Left renal cortex interstitium (tissue), 4 donors: ENCODE measurements at regions not wholly inside any gene's neighbourhood (a gene's known extent, or its start where the extent isn't known, plus 50 kb on each side); places are given as distances from the start of the nearest gene placed in this dataset.

Source experiments
- DNase-seq, 4 donors: peaks; one replicate each; pipeline ENCODE4 v3.0.0-alpha.2; 2013; ENCODE audit warnings: low read depth in 4 of 4, low spot score in 2 of 4, missing footprints in 1 of 4

- no peak for DNase-seq
Measured at GRCh38 chr12:98179151-98179550, 336.2 kb upstream of the TMPO start.

- no peak for DNase-seq
Measured at GRCh38 chr12:98180603-98181002, 334.8 kb upstream of the TMPO start.

GRCh38 chr12:98182821-98183220 lies 332.6 kb upstream of the TMPO start:
- no peak for DNase-seq

- no peak for DNase-seq
Measured at GRCh38 chr12:98185606-98186005, 329.8 kb upstream of the TMPO start.

- DNase-seq: no peak
Measured at GRCh38 chr12:98188650-98189077, 326.7 kb upstream of the TMPO start.

- no peak for DNase-seq
Measured at GRCh38 chr12:98194591-98194990, 320.8 kb upstream of the TMPO start.

GRCh38 chr12:98198261-98198982 lies 317.0 kb upstream of the TMPO start:
- DNase-seq: no peak

GRCh38 chr12:98208816-98209215 lies 306.6 kb upstream of the TMPO start:
- DNase-seq: no peak

- no peak for DNase-seq
Measured at GRCh38 chr12:98211909-98212695, 303.3 kb upstream of the TMPO start.

- DNase-seq: no peak
Measured at GRCh38 chr12:98213556-98213955, 301.8 kb upstream of the TMPO start.

GRCh38 chr12:98217257-98217656 lies 298.1 kb upstream of the TMPO start:
- DNase-seq: no peak

- DNase-seq: no peak
Measured at GRCh38 chr12:98220636-98221035, 294.8 kb upstream of the TMPO start.

- DNase-seq: no peak
Measured at GRCh38 chr12:98221243-98221808, 294.1 kb upstream of the TMPO start.

- no peak for DNase-seq
Measured at GRCh38 chr12:98222135-98222534, 293.3 kb upstream of the TMPO start.

GRCh38 chr12:98224584-98225221 lies 290.7 kb upstream of the TMPO start:
- DNase-seq: no peak

GRCh38 chr12:98227162-98227561 lies 288.2 kb upstream of the TMPO start:
- no peak for DNase-seq

- DNase-seq: no peak
Measured at GRCh38 chr12:98228683-98229539, 286.5 kb upstream of the TMPO start.

- DNase-seq: peak in 1 of 4 donors; percentile 21
Measured at GRCh38 chr12:98229540-98229924, 285.9 kb upstream of the TMPO start.

- DNase-seq: no peak
Measured at GRCh38 chr12:98232753-98233390, 282.5 kb upstream of the TMPO start.

- no peak for DNase-seq
Measured at GRCh38 chr12:98235301-98235700, 280.1 kb upstream of the TMPO start.
